ENCODE measurements at regions not wholly inside any gene's neighbourhood (a gene's known extent, or its start where the extent isn't known, plus 50 kb on each side); places are given as distances from the start of the nearest gene placed in this dataset.

GRCh38 chr14:101174980-101175606 lies 271.6 kb upstream of the RTL1 start:
- TF ChIP-seq, protein P1, sequence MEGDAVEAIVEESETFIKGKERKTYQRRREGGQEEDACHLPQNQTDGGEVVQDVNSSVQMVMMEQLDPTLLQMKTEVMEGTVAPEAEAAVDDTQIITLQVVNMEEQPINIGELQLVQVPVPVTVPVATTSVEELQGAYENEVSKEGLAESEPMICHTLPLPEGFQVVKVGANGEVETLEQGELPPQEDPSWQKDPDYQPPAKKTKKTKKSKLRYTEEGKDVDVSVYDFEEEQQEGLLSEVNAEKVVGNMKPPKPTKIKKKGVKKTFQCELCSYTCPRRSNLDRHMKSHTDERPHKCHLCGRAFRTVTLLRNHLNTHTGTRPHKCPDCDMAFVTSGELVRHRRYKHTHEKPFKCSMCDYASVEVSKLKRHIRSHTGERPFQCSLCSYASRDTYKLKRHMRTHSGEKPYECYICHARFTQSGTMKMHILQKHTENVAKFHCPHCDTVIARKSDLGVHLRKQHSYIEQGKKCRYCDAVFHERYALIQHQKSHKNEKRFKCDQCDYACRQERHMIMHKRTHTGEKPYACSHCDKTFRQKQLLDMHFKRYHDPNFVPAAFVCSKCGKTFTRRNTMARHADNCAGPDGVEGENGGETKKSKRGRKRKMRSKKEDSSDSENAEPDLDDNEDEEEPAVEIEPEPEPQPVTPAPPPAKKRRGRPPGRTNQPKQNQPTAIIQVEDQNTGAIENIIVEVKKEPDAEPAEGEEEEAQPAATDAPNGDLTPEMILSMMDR (conservative IDR thresholded peaks at IDR 0.05; ENCODE audit: low read length) = no peak
- TF ChIP-seq EZH2phosphoT487 (IDR thresholded peaks at IDR 0.05; ENCODE audit: borderline replicate concordance, low read depth, low read length) = no peak

Measured in OCI-LY7 (cell line).